Panc1 (cell line): ENCODE measurements at regions not wholly inside any gene's neighbourhood (a gene's known extent, or its start where the extent isn't known, plus 50 kb on each side); places are given as distances from the start of the nearest gene placed in this dataset.

ENCODE experiments used
- ATAC-seq: fragments of 200-7000 bp; cut with Tn5 transposase; 2 replicates; pipeline ENCODE4 v1.9.1; 2020; ENCODE audit warnings: mild to moderate bottlenecking, moderate library complexity
- BruUV-seq: library from RNA; stranded (reverse); fragments of 400-500 nt; replicated peaks from 2 replicates; lab custom pipeline; 2021; lab: Mats Ljungman, UMichigan
- CTCF ChIA-PET: fragments of 300-600 bp; sonication (Branson Sonifier 250); formaldehyde crosslinking; loops from one replicate; lab custom pipeline; 2022; ENCODE audit warnings: antibody characterized with exemption; lab: Charles Lee
- POLR2A ChIA-PET: fragments of 300-600 bp; sonication (Branson Sonifier 250); formaldehyde crosslinking; loops from one replicate; lab custom pipeline; 2022; ENCODE audit warnings: antibody characterized with exemption; lab: Charles Lee
- DNase-seq: peaks from one replicate; pipeline ENCODE4 v3.0.0-alpha.2; 2010; ENCODE audit warnings: low read depth, low spot score
- H3K27ac ChIP-seq: 2 replicates; pipeline ENCODE4 v1.5.1; 2011; ENCODE audit warnings: mild to moderate bottlenecking, low read length, inconsistent platforms
- H3K27me3 ChIP-seq: fragments of 200-500 bp; sonication (Bioruptor generic); 2 replicates; pipeline ENCODE4 v1.6.0; 2014; ENCODE audit warnings: low read length, inconsistent platforms; ENCODE audit not compliant: control insufficient read depth, insufficient read depth
- H3K36me3 ChIP-seq: fragments of 200-500 bp; sonication (Bioruptor generic); 2 replicates; pipeline ENCODE4 v1.5.1; 2014; ENCODE audit warnings: inconsistent platforms, mild to moderate bottlenecking, low read length, moderate library complexity; ENCODE audit not compliant: control insufficient read depth, insufficient read depth
- H3K4me1 ChIP-seq: 2 replicates; pipeline ENCODE4 v1.5.1; 2011; ENCODE audit warnings: inconsistent platforms, mild to moderate bottlenecking, low read length, moderate library complexity; ENCODE audit not compliant: control insufficient read depth, insufficient read depth
- H3K4me3 ChIP-seq, 2 experiments: 2 replicates each; pipeline ENCODE4 v1.5.1; 2011 to 2012; ENCODE audit warnings: low read depth in 2 of 2, low read length in 2 of 2, mild to moderate bottlenecking in 2 of 2, inconsistent platforms in 1 of 2, moderate library complexity in 1 of 2
- H3K9me3 ChIP-seq: fragments of 200-500 bp; sonication (Bioruptor generic); 2 replicates; pipeline ENCODE4 v1.5.1; 2014; ENCODE audit warnings: low read depth, mild to moderate bottlenecking, inconsistent platforms, low read length, moderate library complexity; ENCODE audit not compliant: control insufficient read depth, insufficient read depth
- POLR2AphosphoS5 ChIP-seq: IDR thresholded peaks from 2 replicates; pipeline ENCODE4 v1.6.1; 2012; ENCODE audit warnings: mild to moderate bottlenecking, low read depth, low read length, moderate library complexity
- SIN3A ChIP-seq: IDR thresholded peaks from 2 replicates; pipeline ENCODE4 v1.6.1; 2012; ENCODE audit warnings: low read depth, mild to moderate bottlenecking, low read length, moderate library complexity, borderline replicate concordance; ENCODE audit not compliant: insufficient read depth
- TCF7L2 ChIP-seq: IDR thresholded peaks from 2 replicates; pipeline ENCODE4 v1.6.1; 2011; ENCODE audit warnings: mild to moderate bottlenecking, low read depth, low read length, inconsistent platforms
- in situ Hi-C: cut with HindIII; loops from 2 replicates; pipeline ENCODE4 v1.10.0; 2016; ENCODE audit warnings: low sequenced_read_pairs, low pct_unique_long_range_greater_than_20kb
- intact Hi-C: fragments of 100-400 bp; cut with micrococcal nuclease; formaldehyde crosslinking; loops from one replicate; pipeline ENCODE4 v1.10.0; 2022; ENCODE audit not compliant: unreplicated experiment
- TF ChIP-seq, protein P1 (sequence below), 2 experiments: IDR thresholded peaks; 2 replicates each; pipeline ENCODE4 v1.6.1; 2011 to 2012; ENCODE audit warnings: low read depth in 2 of 2, control low read depth in 1 of 2, low read length in 1 of 2, mild to moderate bottlenecking in 1 of 2, moderate library complexity in 1 of 2; ENCODE audit not compliant: insufficient read depth in 1 of 2
- TF ChIP-seq, protein P2 (sequence below): fragments of 450-650 bp; IDR thresholded peaks from 2 replicates; pipeline ENCODE4 v1.5.1; 2017; ENCODE audit warnings: mild to moderate bottlenecking

DNA sequence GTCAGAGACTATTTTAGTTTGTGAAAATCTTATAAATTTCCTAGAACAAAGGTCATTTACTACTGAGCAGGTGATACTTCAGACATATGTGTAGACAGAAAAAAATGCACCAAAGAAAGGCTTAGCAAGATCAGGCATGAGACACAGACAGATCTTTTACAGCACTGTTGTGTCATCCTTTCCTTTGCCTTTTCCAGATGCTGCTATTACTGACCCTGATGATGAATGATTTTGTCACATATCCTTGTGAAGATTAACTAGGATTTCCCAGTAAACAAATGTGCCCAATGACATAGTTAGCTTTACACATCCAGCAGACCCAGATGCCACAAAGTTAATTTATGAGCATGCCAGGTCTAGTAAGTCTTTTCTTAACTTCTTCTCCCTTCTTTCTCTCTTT lies 68.2 kb downstream of the DMRTA1 start:
- Histone ChIP-seq H3K27ac (no peak overlapping the region), H3K9me3 (no peaks in the 10 kb centered on the region), H3K4me3 (no peak overlapping the region), H3K4me1 (no peaks in the 10 kb centered on the region), H3K27me3 (no peaks in the 10 kb centered on the region), H3K36me3 (no peaks in the 10 kb centered on the region)
- DNase-seq (no peak), ATAC-seq (no peak)
- intact Hi-C loops (no loop called here), in situ Hi-C loops (no loop called here)
- ChIA-PET CTCF (no interaction called here), POLR2A (no interaction called here)
- BruUV-seq: no TSS peak
- TF ChIP-seq, protein P1, sequence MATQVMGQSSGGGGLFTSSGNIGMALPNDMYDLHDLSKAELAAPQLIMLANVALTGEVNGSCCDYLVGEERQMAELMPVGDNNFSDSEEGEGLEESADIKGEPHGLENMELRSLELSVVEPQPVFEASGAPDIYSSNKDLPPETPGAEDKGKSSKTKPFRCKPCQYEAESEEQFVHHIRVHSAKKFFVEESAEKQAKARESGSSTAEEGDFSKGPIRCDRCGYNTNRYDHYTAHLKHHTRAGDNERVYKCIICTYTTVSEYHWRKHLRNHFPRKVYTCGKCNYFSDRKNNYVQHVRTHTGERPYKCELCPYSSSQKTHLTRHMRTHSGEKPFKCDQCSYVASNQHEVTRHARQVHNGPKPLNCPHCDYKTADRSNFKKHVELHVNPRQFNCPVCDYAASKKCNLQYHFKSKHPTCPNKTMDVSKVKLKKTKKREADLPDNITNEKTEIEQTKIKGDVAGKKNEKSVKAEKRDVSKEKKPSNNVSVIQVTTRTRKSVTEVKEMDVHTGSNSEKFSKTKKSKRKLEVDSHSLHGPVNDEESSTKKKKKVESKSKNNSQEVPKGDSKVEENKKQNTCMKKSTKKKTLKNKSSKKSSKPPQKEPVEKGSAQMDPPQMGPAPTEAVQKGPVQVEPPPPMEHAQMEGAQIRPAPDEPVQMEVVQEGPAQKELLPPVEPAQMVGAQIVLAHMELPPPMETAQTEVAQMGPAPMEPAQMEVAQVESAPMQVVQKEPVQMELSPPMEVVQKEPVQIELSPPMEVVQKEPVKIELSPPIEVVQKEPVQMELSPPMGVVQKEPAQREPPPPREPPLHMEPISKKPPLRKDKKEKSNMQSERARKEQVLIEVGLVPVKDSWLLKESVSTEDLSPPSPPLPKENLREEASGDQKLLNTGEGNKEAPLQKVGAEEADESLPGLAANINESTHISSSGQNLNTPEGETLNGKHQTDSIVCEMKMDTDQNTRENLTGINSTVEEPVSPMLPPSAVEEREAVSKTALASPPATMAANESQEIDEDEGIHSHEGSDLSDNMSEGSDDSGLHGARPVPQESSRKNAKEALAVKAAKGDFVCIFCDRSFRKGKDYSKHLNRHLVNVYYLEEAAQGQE (IDR thresholded peaks at IDR 0.05; ENCODE audit: insufficient read depth in 1 of 2, low read depth in 2 of 2, low read length in 1 of 2): no peak
- TF ChIP-seq POLR2AphosphoS5 (no peak), TCF7L2 (no peak)
- TF ChIP-seq, protein P2, sequence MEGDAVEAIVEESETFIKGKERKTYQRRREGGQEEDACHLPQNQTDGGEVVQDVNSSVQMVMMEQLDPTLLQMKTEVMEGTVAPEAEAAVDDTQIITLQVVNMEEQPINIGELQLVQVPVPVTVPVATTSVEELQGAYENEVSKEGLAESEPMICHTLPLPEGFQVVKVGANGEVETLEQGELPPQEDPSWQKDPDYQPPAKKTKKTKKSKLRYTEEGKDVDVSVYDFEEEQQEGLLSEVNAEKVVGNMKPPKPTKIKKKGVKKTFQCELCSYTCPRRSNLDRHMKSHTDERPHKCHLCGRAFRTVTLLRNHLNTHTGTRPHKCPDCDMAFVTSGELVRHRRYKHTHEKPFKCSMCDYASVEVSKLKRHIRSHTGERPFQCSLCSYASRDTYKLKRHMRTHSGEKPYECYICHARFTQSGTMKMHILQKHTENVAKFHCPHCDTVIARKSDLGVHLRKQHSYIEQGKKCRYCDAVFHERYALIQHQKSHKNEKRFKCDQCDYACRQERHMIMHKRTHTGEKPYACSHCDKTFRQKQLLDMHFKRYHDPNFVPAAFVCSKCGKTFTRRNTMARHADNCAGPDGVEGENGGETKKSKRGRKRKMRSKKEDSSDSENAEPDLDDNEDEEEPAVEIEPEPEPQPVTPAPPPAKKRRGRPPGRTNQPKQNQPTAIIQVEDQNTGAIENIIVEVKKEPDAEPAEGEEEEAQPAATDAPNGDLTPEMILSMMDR: no peak

DNA sequence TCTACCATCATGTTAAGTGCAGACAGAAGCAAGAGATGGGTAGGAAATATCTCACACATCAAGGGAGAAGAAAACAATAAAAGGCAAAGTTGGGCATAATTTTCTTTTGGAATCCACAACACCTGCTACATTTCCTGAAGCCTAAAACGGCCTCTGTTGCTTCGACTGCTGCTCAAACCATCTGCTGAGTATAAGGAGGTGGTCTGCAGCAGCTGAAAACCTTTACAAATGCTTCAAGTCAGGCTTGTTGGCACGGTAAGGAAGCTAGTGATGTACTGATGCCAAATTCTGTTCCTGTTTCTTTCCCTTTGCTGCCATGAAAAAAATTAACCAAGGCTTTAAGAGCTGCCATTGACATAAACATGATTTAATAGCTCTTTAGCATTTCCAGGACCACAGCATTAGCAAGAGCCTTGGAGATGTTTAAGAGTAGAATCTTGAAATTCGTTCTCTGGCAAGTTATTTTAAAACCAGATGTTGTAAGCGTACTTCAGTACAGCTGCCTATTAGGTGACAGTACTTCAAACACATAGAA lies 75.6 kb downstream of the DMRTA1 start:
- Histone ChIP-seq H3K27ac (no peak overlapping the region), H3K9me3 (no peaks in the 10 kb centered on the region), H3K4me3 (no peak overlapping the region), H3K27me3 (no peaks in the 10 kb centered on the region), H3K36me3 (no peaks in the 10 kb centered on the region), H3K4me1 (no peaks in the 10 kb centered on the region)
- TF ChIP-seq SIN3A (no peak), POLR2AphosphoS5 (no peak), TCF7L2 (no peak)
- TF ChIP-seq, protein P2: no peak
- TF ChIP-seq, protein P1 (IDR thresholded peaks at IDR 0.05; ENCODE audit: insufficient read depth in 1 of 2, low read depth in 2 of 2, low read length in 1 of 2): no peak
- no peak for DNase-seq
- intact Hi-C loops: no loop called here
- ChIA-PET CTCF (no interaction called here), POLR2A (no interaction called here)
- BruUV-seq: no TSS peak
- in situ Hi-C loops: no loop called here
- ATAC-seq: no peak
